Ovary (tissue), 3 donors: ENCODE measurements at regions not wholly inside any gene's neighbourhood (a gene's known extent, or its start where the extent isn't known, plus 50 kb on each side); places are given as distances from the start of the nearest gene placed in this dataset.

Source experiments
- EP300 ChIP-seq: sonication (generic); formaldehyde crosslinking; IDR thresholded peaks from one replicate; pipeline ENCODE4 v1.6.1; 2017; ENCODE audit warnings: antibody characterized with exemption
- POLR2A ChIP-seq: fragments of 450-650 bp; IDR thresholded peaks from one replicate; pipeline ENCODE4 v1.6.1; 2017; ENCODE audit warnings: antibody characterized with exemption, mild to moderate bottlenecking, moderate library complexity
- TF ChIP-seq, protein P1 (sequence below), 3 donors: fragments of 450-650 bp in 2 of 3; fragments of 200-600 bp in 1 of 3; IDR thresholded peaks; one replicate each; pipeline versions ENCODE4 v1.5.1 to v1.8.0; 2016 to 2022; ENCODE audit warnings: antibody characterized with exemption in 3 of 3, mild to moderate bottlenecking in 1 of 3
- donor health status: DM: no; HTN: no; CAD: no.

DNA sequence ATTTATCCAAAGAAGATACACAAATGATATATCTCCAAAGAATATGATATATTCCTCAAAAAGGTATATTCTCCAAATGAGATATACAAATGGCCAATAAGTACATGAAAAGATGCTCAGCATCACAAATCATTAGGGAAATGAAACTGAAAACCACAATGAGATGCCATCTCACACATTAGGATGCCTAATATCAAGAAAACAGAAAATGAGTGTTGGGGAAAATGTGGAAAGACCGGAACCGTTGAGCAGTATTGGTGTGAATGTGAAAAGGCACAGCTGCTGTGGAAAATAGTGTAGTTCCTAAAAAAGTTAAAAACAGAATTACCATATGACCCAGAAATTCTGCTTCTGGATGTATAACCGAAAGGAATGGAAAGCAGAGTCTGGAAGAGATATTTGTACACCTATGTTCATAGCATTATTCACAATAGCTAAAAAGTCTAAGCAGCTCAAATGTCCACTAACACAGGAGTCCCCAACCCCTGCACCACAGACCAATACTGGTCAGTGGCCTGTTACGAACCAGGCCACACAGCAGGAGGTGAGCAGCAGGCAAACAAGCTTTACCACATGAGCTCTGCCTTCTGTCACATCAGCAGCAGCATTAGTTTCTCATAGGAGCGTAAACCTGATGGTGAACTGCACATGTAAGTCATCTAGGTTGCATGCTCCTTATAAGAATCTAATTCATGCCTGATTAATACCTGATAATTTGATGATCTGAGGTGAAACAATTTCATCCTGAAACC, 291.9 kb downstream of the PCDH20 start:
- TF ChIP-seq, protein P1, sequence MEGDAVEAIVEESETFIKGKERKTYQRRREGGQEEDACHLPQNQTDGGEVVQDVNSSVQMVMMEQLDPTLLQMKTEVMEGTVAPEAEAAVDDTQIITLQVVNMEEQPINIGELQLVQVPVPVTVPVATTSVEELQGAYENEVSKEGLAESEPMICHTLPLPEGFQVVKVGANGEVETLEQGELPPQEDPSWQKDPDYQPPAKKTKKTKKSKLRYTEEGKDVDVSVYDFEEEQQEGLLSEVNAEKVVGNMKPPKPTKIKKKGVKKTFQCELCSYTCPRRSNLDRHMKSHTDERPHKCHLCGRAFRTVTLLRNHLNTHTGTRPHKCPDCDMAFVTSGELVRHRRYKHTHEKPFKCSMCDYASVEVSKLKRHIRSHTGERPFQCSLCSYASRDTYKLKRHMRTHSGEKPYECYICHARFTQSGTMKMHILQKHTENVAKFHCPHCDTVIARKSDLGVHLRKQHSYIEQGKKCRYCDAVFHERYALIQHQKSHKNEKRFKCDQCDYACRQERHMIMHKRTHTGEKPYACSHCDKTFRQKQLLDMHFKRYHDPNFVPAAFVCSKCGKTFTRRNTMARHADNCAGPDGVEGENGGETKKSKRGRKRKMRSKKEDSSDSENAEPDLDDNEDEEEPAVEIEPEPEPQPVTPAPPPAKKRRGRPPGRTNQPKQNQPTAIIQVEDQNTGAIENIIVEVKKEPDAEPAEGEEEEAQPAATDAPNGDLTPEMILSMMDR (IDR thresholded peaks at IDR 0.05) = no peak
- TF ChIP-seq EP300 (no peak), POLR2A (no peak)
